ENCODE measurements at regions not wholly inside any gene's neighbourhood (a gene's known extent, or its start where the extent isn't known, plus 50 kb on each side); places are given as distances from the start of the nearest gene placed in this dataset.

GRCh38 chr6:134684423-134684795 lies 265.5 kb downstream of the ALDH8A1 start:
- TF ChIP-seq CTCF (IDR thresholded peaks at IDR 0.05) (no peak), EZH2 (IDR thresholded peaks at IDR 0.05) (no peak), EZH2phosphoT487 (IDR thresholded peaks at IDR 0.05) (no peak)

All from neural progenitor cell (in vitro differentiated cells).